Hindlimb muscle (tissue), 1 donor: ENCODE measurements at regions not wholly inside any gene's neighbourhood (a gene's known extent, or its start where the extent isn't known, plus 50 kb on each side); places are given as distances from the start of the nearest gene placed in this dataset.

Source experiments
- DNase-seq: peaks from one replicate; pipeline ENCODE4 v3.0.0-alpha.2; 2013

DNA sequence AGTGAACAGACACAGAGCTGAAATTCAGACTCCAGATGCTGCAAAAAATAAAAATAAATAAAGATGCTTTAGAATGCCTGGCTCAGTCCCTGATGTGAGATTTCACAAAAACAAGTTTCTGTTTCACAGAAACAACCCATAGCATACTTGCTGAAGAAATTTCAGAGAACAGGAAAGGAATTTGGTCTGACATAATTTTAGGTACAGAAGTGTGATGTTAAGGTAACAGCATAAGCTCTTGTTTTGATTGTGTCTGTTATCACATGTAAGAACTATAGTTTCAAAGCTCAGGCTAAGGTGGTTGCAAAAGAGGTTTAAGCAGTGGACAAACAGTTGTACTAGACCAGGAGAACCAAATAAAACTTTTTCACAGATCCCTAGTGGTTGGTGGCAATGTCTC lies 152.1 kb downstream of the PTGER3 start:
- DNase-seq: no peak

DNA sequence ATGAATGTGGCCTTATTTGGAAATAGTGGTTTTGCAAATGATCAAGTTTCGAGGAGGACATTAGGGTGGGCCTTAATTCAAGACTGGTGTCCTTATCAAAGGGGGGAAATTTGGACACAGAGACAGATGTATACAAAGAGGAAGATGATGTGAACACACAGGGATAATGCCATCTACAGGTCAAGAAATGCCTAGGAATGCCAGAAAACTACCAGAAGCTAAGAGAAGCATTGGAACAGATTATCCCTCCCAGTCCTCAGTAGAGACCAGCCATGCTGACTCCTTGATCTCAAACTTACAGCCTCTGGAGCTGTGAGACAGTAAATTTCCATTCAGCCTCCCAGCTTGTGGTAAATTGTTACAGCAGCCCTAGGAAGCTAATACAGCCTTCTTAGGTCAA lies 151.4 kb downstream of the PTGER3 start:
- no peak for DNase-seq

DNA sequence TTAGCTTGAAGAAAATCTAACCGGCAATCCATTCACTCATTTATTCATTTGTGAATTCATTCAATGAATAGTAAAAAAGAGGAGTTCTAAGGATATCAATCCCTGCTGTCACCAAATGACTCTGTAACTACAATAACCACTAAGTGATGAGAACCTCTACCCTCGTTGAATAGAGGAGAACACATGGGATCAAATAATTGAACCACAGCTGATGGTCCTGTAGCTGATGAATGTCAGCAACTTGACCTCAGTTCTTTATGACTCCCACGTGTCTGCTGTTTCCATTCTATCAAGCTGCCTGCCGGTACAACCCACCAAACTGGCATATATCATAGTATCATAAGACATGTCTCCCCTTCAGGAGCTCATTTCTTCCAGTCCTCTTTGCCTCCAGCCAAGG lies 150.3 kb downstream of the PTGER3 start:
- DNase-seq: no peak

DNA sequence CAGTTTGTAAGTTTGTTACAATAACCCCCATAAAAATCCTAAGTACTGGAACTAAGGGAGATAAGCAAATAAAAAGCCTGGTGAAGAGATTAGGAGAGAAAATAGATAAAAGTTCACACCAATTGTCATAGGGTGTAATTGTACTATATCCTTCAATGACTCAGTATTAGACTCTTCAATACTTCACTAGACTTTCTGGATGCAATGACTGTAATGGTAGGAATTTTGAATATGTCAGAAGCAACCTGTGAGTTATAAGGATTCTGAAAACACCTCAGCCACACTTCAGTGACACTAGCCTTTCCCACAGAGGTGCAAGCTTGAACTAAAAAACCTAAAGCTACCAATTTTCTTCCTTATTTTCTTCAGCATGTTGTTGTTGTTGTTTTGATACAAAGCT lies 147.9 kb downstream of the PTGER3 start:
- no peak for DNase-seq

DNA sequence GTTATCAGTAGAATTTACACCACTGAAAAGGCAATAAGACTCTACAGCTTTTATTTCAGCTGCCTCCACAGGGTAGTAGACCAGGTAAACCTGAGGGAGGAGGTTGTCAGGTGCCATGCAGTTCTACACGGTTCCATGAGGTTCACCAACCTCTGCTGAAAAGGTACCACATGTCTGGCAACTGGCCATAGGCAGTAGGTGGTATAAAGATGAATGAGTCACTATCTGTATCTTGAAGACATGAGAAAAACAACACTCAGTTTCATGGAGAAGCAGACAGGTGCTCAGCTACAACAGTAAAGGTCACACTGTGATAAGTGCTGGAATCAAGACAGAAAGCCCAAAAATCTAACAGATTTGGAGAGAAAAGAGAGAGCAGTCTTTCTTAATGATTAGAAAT lies 145.4 kb downstream of the PTGER3 start:
- DNase-seq: no peak

DNA sequence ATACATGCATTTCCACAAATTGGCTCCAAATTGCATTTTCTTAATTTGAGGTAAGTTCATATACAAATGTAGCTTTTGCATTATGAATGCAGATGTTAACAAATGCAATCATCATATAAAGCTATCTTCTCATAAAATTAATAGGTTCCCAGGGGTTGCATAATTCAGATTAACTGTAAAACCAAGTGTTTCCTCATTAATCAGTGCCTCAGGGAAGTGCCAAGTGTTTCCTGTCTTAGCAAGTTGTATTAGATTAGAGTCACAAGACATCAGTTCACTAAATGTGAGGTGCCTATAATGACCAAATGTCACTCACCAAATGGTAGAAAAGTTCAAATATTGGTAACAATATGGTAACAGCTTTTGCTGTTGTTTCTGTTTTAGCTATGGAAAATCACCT lies 140.8 kb downstream of the PTGER3 start:
- DNase-seq: no peak

DNA sequence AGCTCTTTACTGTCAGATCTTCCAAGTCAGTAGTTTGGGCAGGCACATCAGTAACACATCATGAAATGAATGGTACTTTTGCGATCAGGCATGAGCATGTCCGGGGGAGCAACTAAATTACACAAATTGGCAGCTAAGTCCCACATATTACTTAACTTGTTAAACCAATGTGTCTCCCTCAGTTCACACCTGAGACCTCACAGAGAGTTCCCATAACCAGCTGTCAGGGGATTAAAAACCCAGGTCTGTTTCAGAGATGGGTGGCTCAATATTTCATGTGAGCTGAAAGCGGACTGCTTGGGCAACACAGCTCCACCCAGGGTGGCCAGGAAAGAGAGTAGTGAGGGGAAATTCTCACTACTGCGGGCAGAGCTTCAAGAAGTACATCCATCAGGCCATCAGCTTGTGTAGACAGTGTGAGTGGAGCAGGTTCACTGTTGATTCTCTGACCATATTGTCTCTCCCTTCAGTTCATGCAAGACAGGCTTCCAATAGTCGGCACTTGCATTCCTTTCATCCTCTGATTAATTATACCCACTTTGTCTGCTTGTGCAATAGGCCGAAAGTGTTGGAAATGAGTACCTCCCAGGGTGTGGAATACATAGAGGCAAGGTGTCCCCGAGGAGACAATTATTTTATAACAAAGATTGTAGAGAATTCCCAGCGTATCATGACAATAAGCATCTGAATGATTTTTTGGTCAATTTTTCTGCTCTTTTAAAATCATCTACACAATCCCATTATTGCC lies 139.9 kb downstream of the PTGER3 start:
- DNase-seq: no peak

DNA sequence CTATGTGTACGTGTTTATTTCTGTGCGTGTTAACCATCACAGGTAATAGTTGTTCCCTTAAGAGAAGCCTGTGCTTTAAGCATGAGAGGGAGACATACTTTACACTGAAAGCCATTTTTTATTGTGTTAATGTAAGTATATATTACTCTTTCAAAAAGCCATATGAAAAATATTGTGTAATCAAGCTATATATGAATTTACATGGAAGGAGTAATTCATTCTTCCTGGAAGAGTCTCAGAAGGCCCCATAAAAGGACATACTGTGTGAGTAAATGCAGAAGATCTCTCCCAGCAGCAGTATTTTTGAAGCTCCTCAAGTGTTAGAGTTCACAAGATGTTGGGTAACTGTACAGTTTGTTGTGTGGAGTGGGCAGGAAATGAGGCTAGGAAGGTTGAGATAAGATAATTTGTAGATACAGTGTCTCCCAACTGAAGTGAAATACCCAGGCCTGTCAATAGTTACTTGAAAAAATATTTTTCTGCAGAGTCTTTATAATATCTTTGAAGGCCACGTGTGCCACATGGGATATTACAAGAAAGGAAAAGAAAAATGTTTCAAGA lies 138.3 kb downstream of the PTGER3 start:
- DNase-seq: no peak

DNA sequence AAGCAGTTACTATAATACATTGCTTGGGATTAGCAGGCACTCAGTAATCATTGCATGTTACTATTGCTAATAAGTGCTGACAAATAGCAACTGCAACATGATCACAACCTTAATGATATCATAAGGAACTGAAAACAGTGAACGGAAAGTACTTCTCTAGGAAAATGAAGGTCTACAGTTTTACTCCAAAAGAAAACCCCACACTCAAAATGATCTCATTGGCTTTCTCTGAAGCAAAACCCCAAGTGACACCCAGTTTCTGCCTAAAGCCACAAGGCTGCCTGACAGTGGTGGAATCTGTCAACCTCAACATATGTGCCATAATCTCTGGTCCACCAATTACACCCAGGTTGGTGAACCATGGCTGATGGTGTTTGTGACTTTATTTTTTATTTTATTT lies 137.6 kb downstream of the PTGER3 start:
- no peak for DNase-seq

DNA sequence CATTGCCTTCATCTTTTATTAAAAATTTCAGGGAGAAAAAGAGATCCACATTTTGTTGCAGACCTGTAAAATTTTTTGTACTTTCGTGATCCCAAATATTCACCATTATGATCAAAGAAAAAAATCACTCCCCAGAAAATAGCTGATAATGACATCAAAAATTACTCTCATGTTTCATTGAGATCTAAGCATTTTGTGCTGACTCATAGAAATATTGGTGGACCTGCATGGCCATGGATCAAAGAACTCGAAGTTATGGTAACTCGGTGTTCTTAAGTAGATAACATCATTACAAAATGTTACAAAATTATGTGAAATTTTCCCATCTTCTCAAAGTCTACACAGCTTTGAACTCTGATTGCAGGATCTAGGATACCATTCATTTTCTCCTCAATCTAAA lies 135.8 kb downstream of the PTGER3 start:
- no peak for DNase-seq

DNA sequence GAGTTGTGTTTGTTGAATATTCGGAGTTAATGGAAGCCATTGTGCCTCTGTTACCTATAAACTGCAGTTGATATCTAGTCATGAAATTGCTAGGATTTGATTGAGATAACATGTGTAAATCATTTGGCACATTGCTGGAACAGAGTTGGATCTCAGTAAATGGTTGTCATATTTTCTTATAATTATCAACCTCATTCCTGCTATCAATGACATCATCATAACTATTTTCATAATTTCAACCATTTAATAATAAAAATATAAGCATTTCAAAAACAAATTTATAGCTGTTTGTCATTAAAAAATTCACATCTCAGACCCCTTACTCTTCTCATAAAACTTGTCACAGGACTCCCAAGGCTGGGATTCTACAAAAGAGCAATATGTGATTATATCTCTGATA lies 133.4 kb downstream of the PTGER3 start:
- no peak for DNase-seq

DNA sequence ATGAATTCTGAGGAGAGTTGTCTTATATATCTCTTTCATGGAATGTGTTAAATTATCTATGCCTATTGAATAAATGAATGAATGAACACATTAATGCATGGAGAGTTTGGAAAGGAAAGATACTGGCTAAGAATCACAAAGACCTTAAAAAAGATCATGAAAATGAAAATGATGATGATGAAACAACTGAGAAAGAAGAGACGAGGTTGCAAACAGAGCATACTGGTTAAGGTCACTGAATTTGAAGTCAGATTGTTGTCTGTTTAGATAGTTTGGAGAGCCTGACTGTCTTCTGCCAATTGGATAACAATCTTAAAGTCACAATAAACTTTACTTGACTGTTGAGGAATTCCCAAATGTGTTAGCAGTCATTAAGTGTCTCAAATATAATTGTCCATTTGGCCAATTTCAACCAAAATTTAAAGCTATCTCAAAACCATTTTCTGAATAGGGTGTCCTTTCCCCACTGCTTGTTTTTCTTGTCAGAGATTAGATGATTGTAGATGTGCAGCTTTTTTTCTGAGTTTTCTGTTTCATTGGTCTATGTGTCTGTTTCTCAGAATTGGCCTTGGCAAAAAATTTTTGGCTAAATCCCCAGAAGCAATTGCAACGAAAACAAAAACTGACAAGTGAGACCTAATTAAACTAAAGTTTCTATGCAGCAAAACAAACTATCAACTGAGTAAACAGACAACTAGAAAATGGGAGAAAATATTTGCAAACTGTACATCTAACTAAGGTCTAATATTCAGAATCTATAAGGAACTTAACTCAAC lies 132.2 kb downstream of the PTGER3 start:
- DNase-seq: no peak

DNA sequence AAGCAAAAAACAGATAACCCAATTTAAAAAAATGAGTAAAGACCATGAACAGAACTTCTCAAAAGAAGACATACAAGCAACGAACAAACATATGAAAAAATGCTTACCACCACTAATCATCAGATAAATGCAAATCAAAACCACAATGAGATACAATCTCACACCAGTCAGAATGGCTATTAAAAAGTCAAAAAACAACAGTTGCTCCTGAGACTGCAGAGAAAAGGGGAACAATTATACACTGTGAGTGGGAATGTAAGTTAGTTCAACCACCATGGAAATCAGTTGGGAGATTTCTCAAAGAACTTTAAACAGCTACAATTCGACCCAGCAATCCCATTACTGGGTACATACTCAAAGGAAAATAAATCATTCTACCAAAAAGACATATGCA lies 131.6 kb downstream of the PTGER3 start:
- no peak for DNase-seq

DNA sequence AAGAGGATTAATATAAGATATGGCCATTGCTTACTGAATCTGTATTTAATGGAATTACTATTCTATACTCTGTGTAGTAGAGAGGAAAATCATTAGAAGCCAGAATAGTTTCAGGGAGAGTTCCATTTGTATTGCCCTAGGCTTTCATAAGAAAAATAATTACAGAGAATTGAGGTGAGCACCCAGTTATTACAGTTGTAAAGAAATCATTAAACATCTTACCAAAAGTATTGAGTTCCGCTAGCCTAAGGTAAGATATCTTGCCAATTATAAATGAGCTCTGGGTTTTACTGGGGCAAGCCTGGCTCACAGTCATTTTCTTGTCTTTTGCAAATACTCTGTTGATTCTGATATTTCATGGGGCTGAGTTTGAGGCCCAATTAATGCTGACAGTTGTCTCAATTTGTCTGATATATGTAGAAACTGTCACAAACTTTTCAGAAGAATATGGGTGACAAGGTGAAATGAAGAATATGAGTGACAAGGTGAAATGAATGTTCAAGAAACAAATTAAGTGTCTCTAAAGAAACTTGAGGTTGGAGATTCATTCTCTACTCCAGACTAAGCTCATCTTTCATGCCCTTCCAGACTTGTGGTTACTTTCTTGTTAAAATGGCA lies 127.8 kb downstream of the PTGER3 start:
- DNase-seq: no peak
